ENCODE measurements at regions not wholly inside any gene's neighbourhood (a gene's known extent, or its start where the extent isn't known, plus 50 kb on each side); places are given as distances from the start of the nearest gene placed in this dataset.

DNA sequence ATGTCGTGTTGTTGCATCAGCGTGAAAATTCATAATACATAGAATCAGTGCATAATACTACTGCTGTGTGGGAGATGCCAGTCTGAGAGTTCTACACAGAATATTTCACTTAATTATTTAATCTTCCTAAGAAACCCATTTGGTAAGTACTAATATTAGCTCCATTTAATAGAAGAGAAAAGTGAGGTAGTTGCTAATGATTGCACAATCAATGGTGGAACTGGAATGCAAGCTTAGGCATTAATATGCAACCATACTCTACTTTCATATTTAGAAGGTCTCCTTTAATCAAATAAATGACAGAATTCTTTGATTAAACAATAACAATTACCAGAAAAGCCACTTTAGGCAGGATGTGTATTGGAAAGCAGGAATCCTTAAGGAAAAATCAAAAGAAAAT, 660.7 kb upstream of the PHF14 start:
- TF ChIP-seq SIN3A (IDR thresholded peaks at IDR 0.05; ENCODE audit: borderline replicate concordance, insufficient read depth, low read length) (no peak), TAF1 (IDR thresholded peaks at IDR 0.05; ENCODE audit: borderline replicate concordance, insufficient read depth, low read length) (no peak), POLR2AphosphoS5 (IDR thresholded peaks at IDR 0.05; ENCODE audit: low read depth, low read length) (no peak), FOXP2 (optimal IDR thresholded peaks at IDR 0.05; ENCODE audit: borderline replicate concordance, extremely low read depth, extremely low read length, insufficient read depth) (no peak), REST (IDR thresholded peaks at IDR 0.05; ENCODE audit: insufficient read depth in 1 of 2, low read depth in 2 of 2, low read length in 2 of 2) (no peak)

- TF ChIP-seq REST (IDR thresholded peaks at IDR 0.05; ENCODE audit: insufficient read depth in 1 of 2, low read depth in 2 of 2, low read length in 2 of 2) = no peak
- TF ChIP-seq TAF1 (IDR thresholded peaks at IDR 0.05; ENCODE audit: borderline replicate concordance, insufficient read depth, low read length) = no peak
- no peak for TF ChIP-seq FOXP2 (optimal IDR thresholded peaks at IDR 0.05; ENCODE audit: borderline replicate concordance, extremely low read depth, extremely low read length, insufficient read depth)
- no peak for TF ChIP-seq POLR2AphosphoS5 (IDR thresholded peaks at IDR 0.05; ENCODE audit: low read depth, low read length)
- TF ChIP-seq SIN3A (IDR thresholded peaks at IDR 0.05; ENCODE audit: borderline replicate concordance, insufficient read depth, low read length) = no peak
Measured at GRCh38 chr7:10315881-10316280, 657.8 kb upstream of the PHF14 start.

DNA sequence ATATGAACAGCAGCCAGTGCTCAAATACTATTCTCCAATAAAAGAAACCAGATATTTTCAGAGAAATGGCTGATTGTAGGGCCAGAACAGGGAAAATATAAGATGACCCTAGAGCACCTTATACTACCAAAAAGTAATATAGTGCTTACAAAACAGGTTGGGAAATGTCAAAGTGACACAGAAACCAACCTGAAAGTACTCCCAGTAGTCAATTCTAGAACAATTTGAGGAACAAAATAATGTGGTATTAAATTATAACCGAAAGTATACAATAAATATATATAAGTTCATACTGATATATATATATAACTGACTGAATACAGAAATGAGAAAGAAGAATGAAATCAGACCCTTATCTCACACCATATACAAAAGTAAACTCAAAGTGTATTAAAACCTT, 657.2 kb upstream of the PHF14 start:
- TF ChIP-seq SIN3A (IDR thresholded peaks at IDR 0.05; ENCODE audit: borderline replicate concordance, insufficient read depth, low read length) (no peak), POLR2AphosphoS5 (IDR thresholded peaks at IDR 0.05; ENCODE audit: low read depth, low read length) (no peak), REST (IDR thresholded peaks at IDR 0.05; ENCODE audit: insufficient read depth in 1 of 2, low read depth in 2 of 2, low read length in 2 of 2) (no peak)

DNA sequence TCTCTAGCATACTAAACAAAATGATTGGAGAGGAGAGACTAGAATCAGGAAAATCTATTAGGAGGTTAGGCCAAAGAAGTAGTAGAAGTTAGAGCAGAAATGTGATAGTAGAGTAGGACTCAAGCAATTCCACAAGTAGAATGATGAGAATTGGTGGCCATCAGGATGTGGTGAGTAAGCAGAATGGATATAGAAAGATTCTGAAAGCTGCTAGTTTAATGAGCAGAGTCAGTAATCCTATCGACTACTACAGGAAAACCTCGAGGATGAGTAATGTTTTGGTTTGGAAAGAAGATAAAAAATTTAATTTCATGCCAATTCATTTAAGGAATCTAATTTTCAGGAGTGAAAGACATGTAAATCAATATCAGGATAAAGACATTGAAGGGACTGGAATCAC, 648.3 kb upstream of the PHF14 start:
- no peak for TF ChIP-seq TAF1 (IDR thresholded peaks at IDR 0.05; ENCODE audit: borderline replicate concordance, insufficient read depth, low read length)
- no peak for TF ChIP-seq FOXP2 (optimal IDR thresholded peaks at IDR 0.05; ENCODE audit: borderline replicate concordance, extremely low read depth, extremely low read length, insufficient read depth)
- no peak for TF ChIP-seq REST (IDR thresholded peaks at IDR 0.05; ENCODE audit: insufficient read depth in 1 of 2, low read depth in 2 of 2, low read length in 2 of 2)
- TF ChIP-seq POLR2AphosphoS5 (IDR thresholded peaks at IDR 0.05; ENCODE audit: low read depth, low read length) = no peak
- TF ChIP-seq SIN3A (IDR thresholded peaks at IDR 0.05; ENCODE audit: borderline replicate concordance, insufficient read depth, low read length) = no peak

DNA sequence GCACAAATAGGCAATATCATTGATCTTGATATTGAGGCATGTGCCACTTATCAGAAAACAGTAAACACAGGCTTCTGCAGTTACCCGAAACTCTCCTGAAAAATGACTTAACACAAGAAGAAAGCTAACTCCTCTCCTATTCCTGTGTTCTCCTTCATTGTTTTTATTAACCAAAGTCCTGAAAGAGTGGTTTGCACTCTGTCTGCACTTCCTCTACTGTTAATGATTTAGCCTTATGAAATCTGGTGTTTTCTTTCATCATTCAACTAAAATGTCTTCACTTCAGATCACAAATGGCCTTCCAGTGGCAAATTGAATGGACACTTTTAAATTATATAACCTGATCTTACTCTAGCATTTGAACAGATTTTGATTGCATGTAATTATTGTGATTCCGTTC, 630.6 kb upstream of the PHF14 start:
- no peak for TF ChIP-seq FOXP2 (optimal IDR thresholded peaks at IDR 0.05; ENCODE audit: borderline replicate concordance, extremely low read depth, extremely low read length, insufficient read depth)
- TF ChIP-seq TAF1 (IDR thresholded peaks at IDR 0.05; ENCODE audit: borderline replicate concordance, insufficient read depth, low read length) = no peak
- TF ChIP-seq SIN3A (IDR thresholded peaks at IDR 0.05; ENCODE audit: borderline replicate concordance, insufficient read depth, low read length) = no peak

Data from PFSK-1 (cell line).